GM12878 (cell line): ENCODE measurements at regions not wholly inside any gene's neighbourhood (a gene's known extent, or its start where the extent isn't known, plus 50 kb on each side); places are given as distances from the start of the nearest gene placed in this dataset.

Experiments used
- ATAC-seq: fragments of 200-7000 bp; cut with Tn5 transposase; 3 replicates; pipeline ENCODE4 v1.9.1; 2020; ENCODE audit warnings: mild to moderate bottlenecking, moderate library complexity
- BruUV-seq: library from RNA; stranded (reverse); fragments of 400-500 nt; replicated peaks from 2 replicates; lab custom pipeline; 2021; lab: Mats Ljungman, UMichigan
- CTCF ChIA-PET: fragments of 300-600 bp; sonication (Branson Sonifier 250); formaldehyde crosslinking; extraction: SDS; loops from one replicate; lab custom pipeline; 2021; ENCODE audit warnings: inconsistent platforms; lab: Yijun Ruan, JAX
- POLR2A ChIA-PET: fragments of 350-600 bp; formaldehyde crosslinking; extraction: SDS; loops from one replicate; lab custom pipeline; 2021; ENCODE audit warnings: inconsistent platforms; lab: Charles Lee
- RAD21 ChIA-PET: fragments of 300-600 bp; sonication (Branson Sonifier 250); formaldehyde crosslinking; loops from one replicate; lab custom pipeline; 2023; ENCODE audit warnings: antibody characterized with exemption; ENCODE audit not compliant: unreplicated experiment; lab: Charles Lee
- SMC1A ChIA-PET: fragments of 300-600 bp; sonication (Branson Sonifier 250); formaldehyde crosslinking; loops from one replicate; lab custom pipeline; 2023; ENCODE audit not compliant: unreplicated experiment, uncharacterized antibody; lab: Charles Lee
- DNase-seq: peaks from one replicate; pipeline ENCODE4 v3.0.0-alpha.2; 2011; ENCODE audit warnings: low read depth, low spot score
- FAIRE-seq: peaks from 3 replicates; lab custom pipeline; 2011; peaks lifted over from hg19 to GRCh38; lab: Jason Lieb, UNC
- H2AFZ ChIP-seq: 2 replicates; pipeline ENCODE4 v1.6.0; 2011; ENCODE audit warnings: low read depth, low read length, control low read depth; ENCODE audit not compliant: control insufficient read depth
- H3K27ac ChIP-seq: 2 replicates; pipeline ENCODE4 v1.5.1; 2011; ENCODE audit warnings: control low read depth; ENCODE audit not compliant: control insufficient read depth, insufficient read depth
- H3K27me3 ChIP-seq, 2 experiments: replicated peaks in 1 of 2; 2 replicates each; pipeline versions ENCODE4 v1.6.0 to v1.6.1; 2011; ENCODE audit warnings: low read length in 1 of 2; ENCODE audit not compliant: control insufficient read depth in 2 of 2, insufficient read depth in 2 of 2
- H3K36me3 ChIP-seq, 2 experiments: 2 replicates each; pipeline ENCODE4 v1.5.1; 2011; ENCODE audit warnings: low read length in 1 of 2; ENCODE audit not compliant: control insufficient read depth in 2 of 2, insufficient read depth in 2 of 2
- H3K4me1 ChIP-seq: 2 replicates; pipeline ENCODE4 v1.6.1; 2011; ENCODE audit warnings: mild to moderate bottlenecking, low read length, moderate library complexity, mixed read lengths; ENCODE audit not compliant: control insufficient read depth, insufficient read depth
- H3K4me2 ChIP-seq: 2 replicates; pipeline ENCODE4 v1.6.0; 2011; ENCODE audit warnings: control low read depth; ENCODE audit not compliant: control insufficient read depth, insufficient read depth
- H3K4me3 ChIP-seq: fragments of 200-600 bp; sonication (generic); 2 replicates; pipeline ENCODE4 v1.5.1; 2016
- H3K79me2 ChIP-seq: 2 replicates; pipeline ENCODE4 v1.6.0; 2011; ENCODE audit warnings: low read length; ENCODE audit not compliant: control insufficient read depth, insufficient read depth
- H3K9ac ChIP-seq: 2 replicates; pipeline ENCODE4 v1.8.0; 2011; ENCODE audit warnings: low read length, control low read depth, mixed read lengths; ENCODE audit not compliant: control insufficient read depth, insufficient read depth
- H3K9me3 ChIP-seq: replicated peaks from 3 replicates; pipeline ENCODE4 v1.5.1; 2011; ENCODE audit warnings: mild to moderate bottlenecking, low read length; ENCODE audit not compliant: control insufficient read depth, insufficient read depth
- H4K20me1 ChIP-seq: 2 replicates; pipeline ENCODE4 v1.6.0; 2011; ENCODE audit not compliant: control insufficient read depth, insufficient read depth
- EP300 ChIP-seq, 2 experiments: fragments of 150-350 bp in 1 of 2; IDR thresholded peaks; 2 replicates each; pipeline ENCODE4 v1.6.1; 2011 to 2012; ENCODE audit warnings: low read depth in 2 of 2, low read length in 2 of 2, borderline replicate concordance in 1 of 2, improper control_type of control experiment in 1 of 2, inconsistent platforms in 1 of 2; ENCODE audit not compliant: control insufficient read depth in 1 of 2
- KDM1A ChIP-seq: fragments of 200-600 bp; sonication (generic); IDR thresholded peaks from 2 replicates; pipeline ENCODE4 v1.6.1; 2016; ENCODE audit warnings: borderline replicate concordance
- SP1 ChIP-seq: IDR thresholded peaks from one replicate; pipeline ENCODE4 v1.6.1; 2011; ENCODE audit warnings: low read depth, low read length
- ZSCAN29 ChIP-seq: fragments of 450-650 bp; IDR thresholded peaks from 2 replicates; pipeline ENCODE4 v1.6.1; 2017; ENCODE audit warnings: mild to moderate bottlenecking, moderate library complexity
- ZZZ3 ChIP-seq: IDR thresholded peaks from 2 replicates; pipeline ENCODE4 v1.6.1; 2011; ENCODE audit warnings: low read depth; ENCODE audit not compliant: control insufficient read depth, insufficient read length
- WGBS: methylation state at CpG from one replicate; pipeline ENCODE4 v1.1.6; 2016; ENCODE audit warnings: low lambda C conversion rate; ENCODE audit not compliant: insufficient replicate concordance, insufficient coverage; ENCODE audit errors: missing lambda C conversion rate; 5-methylcytosine and 5-hydroxymethylcytosine counted together
- in situ Hi-C: fragments of 300-500 bp; cut with MboI; formaldehyde crosslinking; loops from 9 replicates; pipeline ENCODE4 v1.14.3; 2018; ENCODE audit warnings: mixed read lengths
- intact Hi-C: fragments of 100-400 bp; cut with micrococcal nuclease; formaldehyde crosslinking; loops from one replicate; pipeline ENCODE4 v1.14.2; 2022; ENCODE audit not compliant: unreplicated experiment
- TF ChIP-seq, protein P1 (sequence below): fragments of 450-650 bp; IDR thresholded peaks from 2 replicates; pipeline ENCODE4 v1.6.1; 2017; ENCODE audit warnings: mild to moderate bottlenecking, low read depth, inconsistent platforms; ENCODE audit not compliant: poor library complexity, severe bottlenecking

DNA sequence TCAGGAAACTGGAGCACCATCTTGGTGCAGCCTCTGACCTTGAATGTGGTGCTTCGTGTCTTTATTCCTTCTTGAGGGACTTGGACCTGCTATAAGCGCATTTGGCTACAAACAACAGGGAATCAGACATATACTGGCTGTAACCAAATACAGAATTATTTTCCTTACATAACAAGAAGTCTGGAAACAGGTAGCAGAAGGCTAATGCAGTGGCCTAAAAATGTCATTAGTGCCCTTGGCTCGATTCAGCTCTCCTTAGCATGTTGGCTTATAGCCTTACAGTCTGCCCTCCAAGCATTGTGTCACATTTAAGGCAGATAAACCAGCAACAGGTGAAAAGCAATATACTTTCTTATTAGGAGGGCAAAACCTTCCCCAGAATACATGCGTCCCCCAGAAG, 655.4 kb downstream of the XIRP2 start (continued):
- TF ChIP-seq ZZZ3: no peak
- no peak for TF ChIP-seq ZSCAN29
- no peak for TF ChIP-seq EP300 (IDR thresholded peaks at IDR 0.05; ENCODE audit: borderline replicate concordance in 1 of 2, control insufficient read depth in 1 of 2, low read depth in 2 of 2, low read length in 2 of 2)
- TF ChIP-seq, all 136 proteins: peak for 0

DNA sequence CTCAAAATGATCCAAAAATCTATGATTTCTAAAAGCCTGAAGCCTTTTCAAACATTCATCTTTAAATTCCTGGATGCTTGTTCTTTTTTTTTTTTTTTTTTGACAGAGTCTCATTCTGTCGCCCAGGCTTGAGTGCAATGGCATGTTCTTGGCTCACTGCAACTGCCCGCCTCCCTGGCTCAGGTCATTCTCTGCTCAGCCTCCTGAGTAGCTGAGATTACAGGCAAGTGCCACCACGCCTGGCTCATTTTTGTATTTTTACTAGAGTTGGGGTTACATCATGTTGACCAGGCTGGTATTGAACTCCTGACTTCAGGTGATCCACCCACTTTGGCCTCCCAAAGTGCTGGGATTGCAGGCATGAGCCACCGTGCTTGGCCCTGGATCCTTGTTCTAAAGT, 649.5 kb downstream of the XIRP2 start:
- no peak for DNase-seq

More for the DNA sequence above, 649.5 kb downstream of the XIRP2 start:
- POLR2A ChIA-PET: no interaction called here
- H3K4me1 ChIP-seq: no peaks in the 10 kb centered on the region
- in situ Hi-C loops: no loop called here
- no peak for ATAC-seq
- no peaks in the 10 kb centered on the region for H4K20me1 ChIP-seq
- no peak overlapping the region for H3K9ac ChIP-seq
- no peaks in the 10 kb centered on the region for H3K79me2 ChIP-seq
- no peaks in the 10 kb centered on the region for H3K36me3 ChIP-seq
- H3K4me3 ChIP-seq: no peak overlapping the region
- H3K27me3 ChIP-seq: no peaks in the 10 kb centered on the region
- no TSS peak for BruUV-seq
- TF ChIP-seq SP1 (no peak), KDM1A (no peak)
- TF ChIP-seq, protein P1, sequence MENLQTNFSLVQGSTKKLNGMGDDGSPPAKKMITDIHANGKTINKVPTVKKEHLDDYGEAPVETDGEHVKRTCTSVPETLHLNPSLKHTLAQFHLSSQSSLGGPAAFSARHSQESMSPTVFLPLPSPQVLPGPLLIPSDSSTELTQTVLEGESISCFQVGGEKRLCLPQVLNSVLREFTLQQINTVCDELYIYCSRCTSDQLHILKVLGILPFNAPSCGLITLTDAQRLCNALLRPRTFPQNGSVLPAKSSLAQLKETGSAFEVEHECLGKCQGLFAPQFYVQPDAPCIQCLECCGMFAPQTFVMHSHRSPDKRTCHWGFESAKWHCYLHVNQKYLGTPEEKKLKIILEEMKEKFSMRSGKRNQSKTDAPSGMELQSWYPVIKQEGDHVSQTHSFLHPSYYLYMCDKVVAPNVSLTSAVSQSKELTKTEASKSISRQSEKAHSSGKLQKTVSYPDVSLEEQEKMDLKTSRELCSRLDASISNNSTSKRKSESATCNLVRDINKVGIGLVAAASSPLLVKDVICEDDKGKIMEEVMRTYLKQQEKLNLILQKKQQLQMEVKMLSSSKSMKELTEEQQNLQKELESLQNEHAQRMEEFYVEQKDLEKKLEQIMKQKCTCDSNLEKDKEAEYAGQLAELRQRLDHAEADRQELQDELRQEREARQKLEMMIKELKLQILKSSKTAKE: no peak
- TF ChIP-seq, all 136 proteins: peak for 0
- Histone ChIP-seq H3K27ac (no peak overlapping the region), H2AFZ (no peak overlapping the region), H3K9me3 (no peaks in the 10 kb centered on the region), H3K4me2 (no peak overlapping the region)
- RAD21 ChIA-PET: no interaction called here
- SMC1A ChIA-PET: no interaction called here
- intact Hi-C loops: no loop called here
- FAIRE-seq: no peak
- WGBS: 0% methylated on average over 3 of the region's 4 CpGs
- CTCF ChIA-PET: interaction anchor here (0.6 kb wide), 1 partner anchor 11 kb away, joined by 4 read pairs; no protein-coding TSS in a partner anchor
